Prostate gland (tissue), 2 donors: ENCODE measurements at regions not wholly inside any gene's neighbourhood (a gene's known extent, or its start where the extent isn't known, plus 50 kb on each side); places are given as distances from the start of the nearest gene placed in this dataset.

Experiments used
- POLR2A ChIP-seq: fragments of 450-650 bp; IDR thresholded peaks from one replicate; pipeline ENCODE4 v1.6.1; 2016; ENCODE audit warnings: antibody characterized with exemption, mild to moderate bottlenecking
- TF ChIP-seq, protein P1 (sequence below), 4 experiments: fragments of 200-600 bp in 2 of 4; fragments of 450-650 bp in 2 of 4; sonication (generic) in 2 of 4; IDR thresholded peaks; 1 replicate in 3 of 4; 2 replicates in 1 of 4; pipeline ENCODE4 v1.5.1; 2016 to 2019; ENCODE audit warnings: antibody characterized with exemption in 4 of 4, mild to moderate bottlenecking in 2 of 4, moderate library complexity in 2 of 4

DNA sequence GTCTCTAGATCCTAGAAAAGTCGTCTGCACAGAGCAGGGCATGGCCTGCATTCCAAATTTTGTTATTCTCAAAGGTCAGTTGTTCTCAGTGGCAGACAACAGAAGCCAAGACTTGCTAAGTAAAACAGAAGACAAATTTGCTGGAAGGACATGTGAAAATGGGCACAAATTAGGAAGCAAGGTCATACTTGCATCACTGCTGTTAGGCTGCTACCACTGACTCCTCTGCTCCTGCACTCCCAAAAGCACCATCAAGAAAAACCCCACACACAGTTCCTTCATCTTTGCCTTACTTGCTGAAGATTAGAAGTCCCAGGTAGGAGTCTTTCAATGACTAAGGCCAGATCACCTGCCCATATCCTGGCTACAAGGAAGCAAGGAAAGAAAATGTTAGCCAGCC, 69.9 kb upstream of the ATP2C1 start:
- TF ChIP-seq, protein P1, sequence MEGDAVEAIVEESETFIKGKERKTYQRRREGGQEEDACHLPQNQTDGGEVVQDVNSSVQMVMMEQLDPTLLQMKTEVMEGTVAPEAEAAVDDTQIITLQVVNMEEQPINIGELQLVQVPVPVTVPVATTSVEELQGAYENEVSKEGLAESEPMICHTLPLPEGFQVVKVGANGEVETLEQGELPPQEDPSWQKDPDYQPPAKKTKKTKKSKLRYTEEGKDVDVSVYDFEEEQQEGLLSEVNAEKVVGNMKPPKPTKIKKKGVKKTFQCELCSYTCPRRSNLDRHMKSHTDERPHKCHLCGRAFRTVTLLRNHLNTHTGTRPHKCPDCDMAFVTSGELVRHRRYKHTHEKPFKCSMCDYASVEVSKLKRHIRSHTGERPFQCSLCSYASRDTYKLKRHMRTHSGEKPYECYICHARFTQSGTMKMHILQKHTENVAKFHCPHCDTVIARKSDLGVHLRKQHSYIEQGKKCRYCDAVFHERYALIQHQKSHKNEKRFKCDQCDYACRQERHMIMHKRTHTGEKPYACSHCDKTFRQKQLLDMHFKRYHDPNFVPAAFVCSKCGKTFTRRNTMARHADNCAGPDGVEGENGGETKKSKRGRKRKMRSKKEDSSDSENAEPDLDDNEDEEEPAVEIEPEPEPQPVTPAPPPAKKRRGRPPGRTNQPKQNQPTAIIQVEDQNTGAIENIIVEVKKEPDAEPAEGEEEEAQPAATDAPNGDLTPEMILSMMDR (IDR thresholded peaks at IDR 0.05) = no peak
- no peak for TF ChIP-seq POLR2A
